ENCODE measurements at regions not wholly inside any gene's neighbourhood (a gene's known extent, or its start where the extent isn't known, plus 50 kb on each side); places are given as distances from the start of the nearest gene placed in this dataset.

- DNase-seq (ENCODE audit: low read depth, low spot score) = no peak
- Histone ChIP-seq H3K4me2 (ENCODE audit: insufficient read depth, low read length) (no peak overlapping the region), H3K9ac (replicated peaks; ENCODE audit: extremely low read depth, insufficient read depth, low read length) (no peak overlapping the region), H3K27me3 (ENCODE audit: control insufficient read depth in 2 of 2, insufficient read depth in 2 of 2, low read length in 2 of 2) (peaks cover 3 to 6% of the 10 kb centered on the region in 2 experiments), H4K20me1 (replicated peaks; ENCODE audit: control insufficient read depth, extremely low read depth, insufficient read depth, low read length) (no peaks in the 10 kb centered on the region), H3K36me3 (ENCODE audit: control insufficient read depth in 2 of 2, extremely low read depth in 1 of 2, insufficient read depth in 2 of 2, low read length in 2 of 2) (no peaks in the 10 kb centered on the region), H3K27ac (ENCODE audit: insufficient read depth, low read depth, low read length) (no peak overlapping the region), H3K79me2 (ENCODE audit: control insufficient read depth, insufficient read depth, low read length) (no peaks in the 10 kb centered on the region), H3K4me3 (replicated peaks in 1 of 3; ENCODE audit: insufficient read depth in 1 of 3, low read depth in 1 of 3, low read length in 3 of 3) (no peak overlapping the region), H3K9me1 (replicated peaks; ENCODE audit: control insufficient read depth, extremely low read depth, insufficient read depth, low read length) (no peaks in the 10 kb centered on the region), H3K4me1 (ENCODE audit: control insufficient read depth, extremely low read depth, insufficient read depth, low read length) (no peaks in the 10 kb centered on the region), H2AFZ (ENCODE audit: low read depth, low read length) (no peak overlapping the region), H3K9me3 (replicated peaks; ENCODE audit: control insufficient read depth, insufficient read depth, low read length) (no peaks in the 10 kb centered on the region)
- dilution Hi-C loops (cut with MboI; ENCODE audit: extremely low pct_ligation_motif_present, low sequenced_read_pairs) (no loop called here), intact Hi-C loops (cut with micrococcal nuclease) (no loop called here)
- FAIRE-seq = no peak
- TF ChIP-seq POLR2AphosphoS5 (IDR thresholded peaks at IDR 0.05; ENCODE audit: insufficient read depth, low read depth, low read length) (no peak), CTCF (IDR thresholded peaks at IDR 0.05; ENCODE audit: extremely low read depth in 1 of 2, insufficient read depth in 1 of 2, low read depth in 1 of 2, low read length in 2 of 2) (no peak), MAX (IDR thresholded peaks at IDR 0.05; ENCODE audit: insufficient read depth, insufficient read length) (no peak), POLR2A (IDR thresholded peaks at IDR 0.05; ENCODE audit: low read depth, low read length) (no peak), EZH2 (IDR thresholded peaks at IDR 0.05; ENCODE audit: borderline replicate concordance, low read depth, low read length, severe bottlenecking) (no peak), JUN (IDR thresholded peaks at IDR 0.05; ENCODE audit: borderline replicate concordance, insufficient read depth, insufficient read length, low read depth) (no peak), MYC (IDR thresholded peaks at IDR 0.05; ENCODE audit: low read depth, low read length) (no peak), FOS (IDR thresholded peaks at IDR 0.05; ENCODE audit: borderline replicate concordance, insufficient read depth, low read length) (no peak), GATA2 (IDR thresholded peaks at IDR 0.05; ENCODE audit: insufficient read depth, insufficient read length, low read depth, low read length) (no peak)
- ChIA-PET CTCF (no interaction called here), POLR2A (no interaction called here)
- no TSS peak for BruUV-seq (replicated peaks)
These were observed 286.7 kb upstream of the FZD8 start for GRCh38 chr10:35928748-35929147.

Measured in endothelial cell of umbilical vein (primary cell).